ENCODE measurements at regions not wholly inside any gene's neighbourhood (a gene's known extent, or its start where the extent isn't known, plus 50 kb on each side); places are given as distances from the start of the nearest gene placed in this dataset.

- H3K4me3 ChIP-seq (replicated peaks in 1 of 2; ENCODE audit: low read depth in 1 of 2, low read length in 2 of 2): no peak overlapping the region
- no peaks in the 10 kb centered on the region for H3K27me3 ChIP-seq (ENCODE audit: insufficient read depth, low read length)
- no peak overlapping the region for H3K4me2 ChIP-seq (ENCODE audit: low read length)
- TF ChIP-seq SIN3A (IDR thresholded peaks at IDR 0.05; ENCODE audit: low read depth) (no peak), ZFX (IDR thresholded peaks at IDR 0.05) (no peak), RAD21 (IDR thresholded peaks at IDR 0.05; ENCODE audit: low read depth) (no peak), JUND (IDR thresholded peaks at IDR 0.05) (no peak), POLR2AphosphoS5 (IDR thresholded peaks at IDR 0.05; ENCODE audit: low read depth, low read length) (no peak), TCF7L2 (IDR thresholded peaks at IDR 0.05; ENCODE audit: borderline replicate concordance, extremely low read depth, insufficient read depth, insufficient read length) (no peak)
- H3K4me1 ChIP-seq (ENCODE audit: control insufficient read depth in 1 of 2, insufficient read depth in 2 of 2, low read length in 2 of 2): no peaks in the 10 kb centered on the region
- intact Hi-C loops (cut with micrococcal nuclease): no loop called here
- H3K36me3 ChIP-seq (ENCODE audit: control insufficient read depth in 1 of 2, insufficient read depth in 2 of 2, low read length in 2 of 2): no peaks in the 10 kb centered on the region
- no peaks in the 10 kb centered on the region for H4K20me1 ChIP-seq (ENCODE audit: insufficient read depth)
- RAD21 ChIA-PET (ENCODE audit: low non-redundant PET in 1 of 2, low total read pairs in 2 of 2, uncharacterized antibody in 2 of 2, unreplicated experiment in 2 of 2): no interaction called here
- CTCF ChIA-PET: no interaction called here
- ATAC-seq (no peak), DNase-seq (ENCODE audit: low read depth, low spot score) (no peak)
- no peaks in the 10 kb centered on the region for H3K9me3 ChIP-seq (ENCODE audit: control insufficient read depth in 1 of 2, insufficient read depth in 1 of 2, low read depth in 1 of 2, low read length in 2 of 2)
- H3K9me2 ChIP-seq (ENCODE audit: insufficient read depth): no peaks in the 10 kb centered on the region
- no peaks in the 10 kb centered on the region for H3K79me2 ChIP-seq (ENCODE audit: insufficient read depth, low read length)
- POLR2A ChIA-PET: no interaction called here
- no peak overlapping the region for H2AFZ ChIP-seq (ENCODE audit: low read depth, low read length, poor library complexity, severe bottlenecking)
- H3K9ac ChIP-seq (ENCODE audit: low read length): no peak overlapping the region
- H3K27ac ChIP-seq (ENCODE audit: low read depth, low read length): no peak overlapping the region
- BruUV-seq (replicated peaks): no TSS peak
Measured at GRCh38 chr14:40004871-40005500, 572.8 kb upstream of the FBXO33 start.

- no peak for TF ChIP-seq EGR1 (IDR thresholded peaks at IDR 0.05; ENCODE audit: low read depth)
- ChIA-PET CTCF (no interaction called here), POLR2A (no interaction called here), RAD21 (ENCODE audit: low non-redundant PET in 1 of 2, low total read pairs in 2 of 2, uncharacterized antibody in 2 of 2, unreplicated experiment in 2 of 2) (no interaction called here)
- Histone ChIP-seq H2AFZ (ENCODE audit: low read depth, low read length, poor library complexity, severe bottlenecking) (no peak overlapping the region), H3K9ac (ENCODE audit: low read length) (no peak overlapping the region), H3K4me3 (replicated peaks in 1 of 2; ENCODE audit: low read depth in 1 of 2, low read length in 2 of 2) (no peak overlapping the region), H3K36me3 (ENCODE audit: control insufficient read depth in 1 of 2, insufficient read depth in 2 of 2, low read length in 2 of 2) (no peaks in the 10 kb centered on the region), H3K9me2 (ENCODE audit: insufficient read depth) (no peaks in the 10 kb centered on the region), H4K20me1 (ENCODE audit: insufficient read depth) (no peaks in the 10 kb centered on the region), H3K27me3 (ENCODE audit: insufficient read depth, low read length) (no peaks in the 10 kb centered on the region), H3K27ac (ENCODE audit: low read depth, low read length) (no peak overlapping the region), H3K79me2 (ENCODE audit: insufficient read depth, low read length) (no peaks in the 10 kb centered on the region), H3K4me1 (ENCODE audit: control insufficient read depth in 1 of 2, insufficient read depth in 2 of 2, low read length in 2 of 2) (no peaks in the 10 kb centered on the region), H3K4me2 (ENCODE audit: low read length) (no peak overlapping the region), H3K9me3 (ENCODE audit: control insufficient read depth in 1 of 2, insufficient read depth in 1 of 2, low read depth in 1 of 2, low read length in 2 of 2) (no peaks in the 10 kb centered on the region)
- ATAC-seq (no peak), DNase-seq (ENCODE audit: low read depth, low spot score) (no peak)
- intact Hi-C loops (cut with micrococcal nuclease): no loop called here
- BruUV-seq (replicated peaks): no TSS peak
Measured at GRCh38 chr14:40003773-40004172, 571.5 kb upstream of the FBXO33 start.
